ENCODE measurements at regions not wholly inside any gene's neighbourhood (a gene's known extent, or its start where the extent isn't known, plus 50 kb on each side); places are given as distances from the start of the nearest gene placed in this dataset.

DNA sequence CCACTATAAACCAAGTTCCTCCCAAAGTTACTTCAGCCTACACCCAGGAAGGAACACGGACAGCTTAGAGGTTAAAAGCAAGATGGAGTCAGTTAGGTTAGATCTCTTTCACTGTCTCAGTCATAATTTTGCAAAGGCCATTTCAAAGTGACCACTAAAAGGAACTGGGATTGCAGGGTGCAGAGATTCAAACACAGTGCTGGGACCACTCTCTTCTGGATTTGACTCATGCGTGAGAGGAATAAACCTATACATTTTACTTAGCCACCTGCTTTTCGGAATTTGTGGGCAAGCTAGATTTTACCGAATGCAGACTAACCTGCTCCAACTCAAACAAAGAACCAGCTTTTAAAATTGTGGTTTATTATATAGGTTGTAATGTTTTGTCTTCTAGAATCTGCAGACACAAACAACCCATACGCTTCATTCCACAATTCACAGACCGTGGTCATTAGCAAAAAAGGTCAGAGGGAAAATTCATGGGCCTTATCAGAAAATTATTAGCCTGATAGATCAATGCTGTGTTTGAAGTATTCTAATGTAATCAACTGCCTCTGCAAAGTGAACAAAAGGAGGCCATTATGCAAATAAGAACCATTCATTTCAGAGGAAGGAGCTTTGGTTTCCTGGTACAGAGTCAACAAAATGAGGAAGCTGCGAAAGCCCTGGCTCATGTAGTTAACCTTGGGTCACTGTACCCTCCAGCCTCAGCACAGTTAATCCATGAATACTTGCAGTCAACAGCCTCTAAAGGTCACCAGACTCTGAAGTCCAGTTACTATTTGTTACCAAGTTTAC, 342.7 kb upstream of the KLF6 start:
- Histone ChIP-seq H3K4me2 (replicated peaks; ENCODE audit: low read depth, low read length, poor library complexity, severe bottlenecking) (peak overlapping the region; percentile 51), H3K4me3 (ENCODE audit: control extremely low read depth in 1 of 5, extremely low read depth in 1 of 5, insufficient read depth in 1 of 5, low read depth in 2 of 5, low read length in 4 of 5) (peak overlapping the region in 1 of 5 experiments; percentile 20), H3K27ac (ENCODE audit: low read length in 2 of 2) (no peak overlapping the region), H3K9ac (ENCODE audit: low read length) (no peak overlapping the region), H3K27me3 (replicated peaks in 1 of 4; ENCODE audit: control extremely low read depth in 1 of 4, control insufficient read depth in 3 of 4, insufficient read depth in 4 of 4, low read length in 3 of 4) (no peaks in the 10 kb centered on the region), H3K9me3 (ENCODE audit: control extremely low read depth in 1 of 3, control insufficient read depth in 2 of 3, insufficient read depth in 1 of 3, low read length in 2 of 3) (peaks cover 0 to 12% (median 7%) of the 10 kb centered on the region in 3 donors), H3K79me2 (ENCODE audit: control insufficient read depth, insufficient read depth, low read length) (no peaks in the 10 kb centered on the region), H3K36me3 (replicated peaks in 1 of 2; ENCODE audit: control extremely low read depth in 1 of 2, control insufficient read depth in 1 of 2, extremely low read depth in 1 of 2, insufficient read depth in 2 of 2, low read length in 1 of 2) (no peaks in the 10 kb centered on the region), H4K20me1 (ENCODE audit: control insufficient read depth, insufficient read depth, low read length, poor library complexity, severe bottlenecking) (no peaks in the 10 kb centered on the region), H3K4me1 (ENCODE audit: control insufficient read depth in 2 of 2, insufficient read depth in 2 of 2, low read length in 2 of 2) (peaks cover 50 to 63% of the 10 kb centered on the region in 2 donors), H2AFZ (ENCODE audit: insufficient read depth, low read depth, low read length, poor library complexity, severe bottlenecking) (no peak overlapping the region)
- CTCF ChIA-PET: interaction anchor here (1.4 kb wide), 1 partner anchor 14 kb away, joined by 3 read pairs; no protein-coding TSS in a partner anchor
- H3K4me1 Mint-ChIP-seq: peaks cover 35% of the 10 kb centered on the region
- H3K27me3 Mint-ChIP-seq: no peaks in the 10 kb centered on the region
- H3K27ac Mint-ChIP-seq: no peak overlapping the region
- ATAC-seq (ENCODE audit: low read depth) (peak; percentile 70), DNase-seq (peak; percentile 76)
- TF ChIP-seq, protein P1, sequence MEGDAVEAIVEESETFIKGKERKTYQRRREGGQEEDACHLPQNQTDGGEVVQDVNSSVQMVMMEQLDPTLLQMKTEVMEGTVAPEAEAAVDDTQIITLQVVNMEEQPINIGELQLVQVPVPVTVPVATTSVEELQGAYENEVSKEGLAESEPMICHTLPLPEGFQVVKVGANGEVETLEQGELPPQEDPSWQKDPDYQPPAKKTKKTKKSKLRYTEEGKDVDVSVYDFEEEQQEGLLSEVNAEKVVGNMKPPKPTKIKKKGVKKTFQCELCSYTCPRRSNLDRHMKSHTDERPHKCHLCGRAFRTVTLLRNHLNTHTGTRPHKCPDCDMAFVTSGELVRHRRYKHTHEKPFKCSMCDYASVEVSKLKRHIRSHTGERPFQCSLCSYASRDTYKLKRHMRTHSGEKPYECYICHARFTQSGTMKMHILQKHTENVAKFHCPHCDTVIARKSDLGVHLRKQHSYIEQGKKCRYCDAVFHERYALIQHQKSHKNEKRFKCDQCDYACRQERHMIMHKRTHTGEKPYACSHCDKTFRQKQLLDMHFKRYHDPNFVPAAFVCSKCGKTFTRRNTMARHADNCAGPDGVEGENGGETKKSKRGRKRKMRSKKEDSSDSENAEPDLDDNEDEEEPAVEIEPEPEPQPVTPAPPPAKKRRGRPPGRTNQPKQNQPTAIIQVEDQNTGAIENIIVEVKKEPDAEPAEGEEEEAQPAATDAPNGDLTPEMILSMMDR (IDR thresholded peaks at IDR 0.05): no peak
- TF ChIP-seq EZH2 (IDR thresholded peaks at IDR 0.05; ENCODE audit: borderline replicate concordance, insufficient read depth, low read depth, low read length, poor library complexity, severe bottlenecking): no peak
- peak overlapping the region; percentile 50 for H3K4me3 Mint-ChIP-seq
- WGBS (ENCODE audit: insufficient coverage): no CpG with 5 or more reads among the region's 7 CpGs
- intact Hi-C loops (cut with micrococcal nuclease): loop anchor here (5.0 to 10.0 kb wide), 3 partner anchors 205 to 365 kb away; no protein-coding TSS in a partner anchor
- H3K9me3 Mint-ChIP-seq (ENCODE audit: insufficient read depth): peaks cover 3% of the 10 kb centered on the region
- POLR2A ChIA-PET: interaction anchor here (1.0 to 1.5 kb wide), 2 partner anchors 343 to 344 kb away, joined by 3 to 6 read pairs; partner anchors contain the start of gene KLF6

DNA sequence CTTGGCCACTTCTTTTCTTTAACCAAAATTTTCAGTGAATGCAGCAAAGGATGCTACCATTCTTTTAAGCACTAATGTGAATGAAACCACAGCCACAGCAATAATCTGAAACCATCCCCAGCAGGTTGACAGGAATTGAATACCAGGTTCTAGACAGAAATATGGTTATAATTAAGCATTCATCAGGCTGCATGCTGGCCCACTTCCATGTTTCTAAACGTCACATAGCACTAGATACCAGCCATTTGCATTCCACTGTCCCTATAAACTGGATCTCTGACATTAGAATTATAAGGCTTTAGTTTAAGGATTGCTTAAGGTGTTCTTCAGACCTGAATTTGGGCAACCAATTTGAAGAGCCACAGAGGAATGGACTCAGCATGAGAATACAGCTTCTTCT, 340.8 kb upstream of the KLF6 start:
- no peak for TF ChIP-seq EZH2 (IDR thresholded peaks at IDR 0.05; ENCODE audit: borderline replicate concordance, insufficient read depth, low read depth, low read length, poor library complexity, severe bottlenecking)
- TF ChIP-seq, protein P1 (IDR thresholded peaks at IDR 0.05): no peak
- ChIA-PET POLR2A (no interaction called here), CTCF (no interaction called here)
- Mint-ChIP-seq H3K4me3 (no peak overlapping the region), H3K27ac (no peak overlapping the region), H3K27me3 (no peaks in the 10 kb centered on the region), H3K9me3 (ENCODE audit: insufficient read depth) (peaks cover 3% of the 10 kb centered on the region), H3K4me1 (peaks cover 50% of the 10 kb centered on the region)
- ATAC-seq (ENCODE audit: low read depth) (no peak), DNase-seq (no peak)
- Histone ChIP-seq H3K9ac (ENCODE audit: low read length) (no peak overlapping the region), H3K4me3 (ENCODE audit: control extremely low read depth in 1 of 5, extremely low read depth in 1 of 5, insufficient read depth in 1 of 5, low read depth in 2 of 5, low read length in 4 of 5) (no peak overlapping the region), H3K27me3 (replicated peaks in 1 of 4; ENCODE audit: control extremely low read depth in 1 of 4, control insufficient read depth in 3 of 4, insufficient read depth in 4 of 4, low read length in 3 of 4) (no peaks in the 10 kb centered on the region), H3K4me1 (ENCODE audit: control insufficient read depth in 2 of 2, insufficient read depth in 2 of 2, low read length in 2 of 2) (peaks cover 47 to 64% of the 10 kb centered on the region in 2 donors), H3K9me3 (ENCODE audit: control extremely low read depth in 1 of 3, control insufficient read depth in 2 of 3, insufficient read depth in 1 of 3, low read length in 2 of 3) (peaks cover 0 to 12% (median 7%) of the 10 kb centered on the region in 3 donors), H2AFZ (ENCODE audit: insufficient read depth, low read depth, low read length, poor library complexity, severe bottlenecking) (no peak overlapping the region), H4K20me1 (ENCODE audit: control insufficient read depth, insufficient read depth, low read length, poor library complexity, severe bottlenecking) (no peaks in the 10 kb centered on the region), H3K36me3 (replicated peaks in 1 of 2; ENCODE audit: control extremely low read depth in 1 of 2, control insufficient read depth in 1 of 2, extremely low read depth in 1 of 2, insufficient read depth in 2 of 2, low read length in 1 of 2) (no peaks in the 10 kb centered on the region), H3K27ac (ENCODE audit: low read length in 2 of 2) (no peak overlapping the region), H3K79me2 (ENCODE audit: control insufficient read depth, insufficient read depth, low read length) (no peaks in the 10 kb centered on the region), H3K4me2 (replicated peaks; ENCODE audit: low read depth, low read length, poor library complexity, severe bottlenecking) (no peak overlapping the region)
- intact Hi-C loops (cut with micrococcal nuclease): loop anchor here (5.0 to 10.0 kb wide), 3 partner anchors 207 to 363 kb away; no protein-coding TSS in a partner anchor
- WGBS (ENCODE audit: insufficient coverage): no CpG with 5 or more reads among the region's 1 CpG

Data from B cell (primary cell).